Prostate gland (tissue), 2 donors: ENCODE measurements at regions not wholly inside any gene's neighbourhood (a gene's known extent, or its start where the extent isn't known, plus 50 kb on each side); places are given as distances from the start of the nearest gene placed in this dataset.

Experiments used
- DNase-seq: peaks from one replicate; pipeline ENCODE4 v3.0.0-alpha.2; 2019; ENCODE audit warnings: low spot score
- H3K27ac ChIP-seq, 2 donors: fragments of 200-600 bp; sonication (generic); 2 replicates each; pipeline ENCODE4 v1.5.1; 2017 to 2019
- H3K27me3 ChIP-seq: fragments of 200-600 bp; sonication (generic); replicated peaks from 2 replicates; pipeline ENCODE4 v1.5.1; 2019; ENCODE audit not compliant: insufficient read depth
- H3K36me3 ChIP-seq, 2 donors: fragments of 200-600 bp; sonication (generic); 1 replicate in 1 of 2; 2 replicates in 1 of 2; pipeline versions ENCODE4 v1.5.1 to v1.8.1; 2017 to 2019
- H3K4me1 ChIP-seq: fragments of 200-600 bp; sonication (generic); replicated peaks from 2 replicates; pipeline ENCODE4 v1.5.1; 2019
- H3K4me3 ChIP-seq, 2 donors: fragments of 200-600 bp; sonication (generic); 2 replicates each; pipeline ENCODE4 v1.5.1; 2017 to 2019
- H3K9me3 ChIP-seq: fragments of 200-600 bp; sonication (generic); 2 replicates; pipeline ENCODE4 v1.5.1; 2017
- POLR2A ChIP-seq: fragments of 450-650 bp; IDR thresholded peaks from one replicate; pipeline ENCODE4 v1.6.1; 2016; ENCODE audit warnings: antibody characterized with exemption, mild to moderate bottlenecking
- POLR2AphosphoS5 ChIP-seq: sonication (generic); formaldehyde crosslinking; IDR thresholded peaks from one replicate; pipeline ENCODE4 v1.6.1; 2017; ENCODE audit warnings: antibody characterized with exemption
- WGBS: methylation state at CpG from one replicate; pipeline ENCODE4 v1.1.5; 2018; 5-methylcytosine and 5-hydroxymethylcytosine counted together
- intact Hi-C: fragments of 100-400 bp; cut with DNase I; formaldehyde crosslinking; loops from one replicate; pipeline ENCODE4 v1.14.2; 2022
- TF ChIP-seq, protein P1 (sequence below), 4 experiments: fragments of 200-600 bp in 2 of 4; fragments of 450-650 bp in 2 of 4; sonication (generic) in 2 of 4; IDR thresholded peaks; 1 replicate in 3 of 4; 2 replicates in 1 of 4; pipeline ENCODE4 v1.5.1; 2016 to 2019; ENCODE audit warnings: antibody characterized with exemption in 4 of 4, mild to moderate bottlenecking in 2 of 4, moderate library complexity in 2 of 4

DNA sequence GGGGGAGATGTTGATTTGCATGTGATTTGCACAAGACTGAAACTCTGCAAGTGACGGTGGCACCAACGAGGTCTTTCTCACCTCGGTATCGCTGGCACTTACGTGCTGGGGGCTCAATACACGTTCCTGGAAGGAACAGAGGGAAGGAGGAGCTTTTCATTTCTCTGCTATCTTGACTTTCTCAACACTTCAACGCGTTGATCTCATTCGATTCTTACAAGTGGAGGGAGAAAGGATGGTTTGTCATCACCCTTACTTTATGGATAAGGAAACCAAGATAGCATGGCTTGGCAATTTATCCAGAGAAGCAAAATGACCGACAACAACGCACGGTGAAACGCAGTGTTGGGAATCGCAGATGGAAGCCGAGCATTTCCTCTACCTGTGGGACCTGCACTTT is 87.3 kb upstream of the RFLNA start:
- Histone ChIP-seq H3K27me3 (no peaks in the 10 kb centered on the region), H3K36me3 (no peaks in the 10 kb centered on the region), H3K4me1 (no peaks in the 10 kb centered on the region), H3K4me3 (no peak overlapping the region), H3K9me3 (no peaks in the 10 kb centered on the region), H3K27ac (no peak overlapping the region)
- no peak for DNase-seq
- WGBS = 80% methylated on average over 15 of the region's 15 CpGs
- TF ChIP-seq, protein P1, sequence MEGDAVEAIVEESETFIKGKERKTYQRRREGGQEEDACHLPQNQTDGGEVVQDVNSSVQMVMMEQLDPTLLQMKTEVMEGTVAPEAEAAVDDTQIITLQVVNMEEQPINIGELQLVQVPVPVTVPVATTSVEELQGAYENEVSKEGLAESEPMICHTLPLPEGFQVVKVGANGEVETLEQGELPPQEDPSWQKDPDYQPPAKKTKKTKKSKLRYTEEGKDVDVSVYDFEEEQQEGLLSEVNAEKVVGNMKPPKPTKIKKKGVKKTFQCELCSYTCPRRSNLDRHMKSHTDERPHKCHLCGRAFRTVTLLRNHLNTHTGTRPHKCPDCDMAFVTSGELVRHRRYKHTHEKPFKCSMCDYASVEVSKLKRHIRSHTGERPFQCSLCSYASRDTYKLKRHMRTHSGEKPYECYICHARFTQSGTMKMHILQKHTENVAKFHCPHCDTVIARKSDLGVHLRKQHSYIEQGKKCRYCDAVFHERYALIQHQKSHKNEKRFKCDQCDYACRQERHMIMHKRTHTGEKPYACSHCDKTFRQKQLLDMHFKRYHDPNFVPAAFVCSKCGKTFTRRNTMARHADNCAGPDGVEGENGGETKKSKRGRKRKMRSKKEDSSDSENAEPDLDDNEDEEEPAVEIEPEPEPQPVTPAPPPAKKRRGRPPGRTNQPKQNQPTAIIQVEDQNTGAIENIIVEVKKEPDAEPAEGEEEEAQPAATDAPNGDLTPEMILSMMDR (IDR thresholded peaks at IDR 0.05) = no peak
- TF ChIP-seq POLR2A = no peak
- no peak for TF ChIP-seq POLR2AphosphoS5
- intact Hi-C loops = no loop called here

DNA sequence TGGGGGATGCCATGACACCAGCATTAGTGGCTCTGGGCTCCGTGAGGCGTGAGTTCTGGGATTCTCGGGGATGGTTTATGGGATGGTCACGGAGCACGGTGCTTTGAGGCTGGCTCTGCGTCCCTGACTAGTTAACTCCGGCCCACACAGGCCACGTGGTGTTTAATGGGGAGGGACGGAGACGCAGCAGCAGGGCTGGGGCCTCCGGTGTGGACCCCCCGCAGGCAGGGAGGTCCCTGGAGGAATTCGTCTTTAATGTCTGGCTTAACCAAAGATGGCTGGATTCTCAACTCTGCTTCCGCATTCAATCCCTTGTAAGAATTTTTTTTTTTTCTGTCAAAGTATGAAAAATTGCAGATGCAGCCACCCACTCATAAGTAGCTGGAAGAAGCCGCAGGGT is 86.4 kb upstream of the RFLNA start:
- Histone ChIP-seq H3K27ac (no peak overlapping the region), H3K27me3 (no peaks in the 10 kb centered on the region), H3K9me3 (no peaks in the 10 kb centered on the region), H3K36me3 (no peaks in the 10 kb centered on the region), H3K4me3 (no peak overlapping the region), H3K4me1 (no peaks in the 10 kb centered on the region)
- intact Hi-C loops = no loop called here
- 82% methylated on average over 15 of the region's 15 CpGs for WGBS
- no peak for TF ChIP-seq POLR2AphosphoS5
- TF ChIP-seq POLR2A = no peak
- TF ChIP-seq, protein P1 (IDR thresholded peaks at IDR 0.05) = no peak
- DNase-seq = no peak

DNA sequence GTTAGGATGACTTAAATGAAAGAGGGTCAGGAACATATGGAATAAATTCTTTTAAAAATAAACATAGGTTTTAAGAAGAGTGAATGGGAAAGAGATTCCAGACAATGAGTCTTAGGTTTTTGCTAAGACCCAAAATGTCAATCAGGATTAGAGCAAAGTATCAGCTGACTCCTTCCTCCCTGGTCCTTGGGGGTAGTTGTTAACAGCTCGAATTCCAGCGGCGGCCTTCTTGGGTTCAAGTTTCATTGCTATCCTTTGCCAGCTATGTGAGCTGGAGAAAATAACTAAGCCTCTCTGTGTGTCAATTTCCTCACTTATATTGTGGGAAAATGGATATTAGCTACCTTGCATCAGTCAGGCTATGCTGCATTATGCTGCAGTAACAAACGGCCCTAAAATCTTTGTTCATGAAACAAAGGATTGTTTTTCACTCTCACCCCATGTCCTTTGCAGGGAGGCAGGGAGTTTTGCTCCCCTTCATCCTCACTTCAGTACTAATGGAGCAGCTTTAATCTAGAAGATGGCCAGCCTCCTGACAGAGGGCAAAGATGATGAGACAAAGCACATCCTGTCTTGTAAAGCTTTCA is 83.8 kb upstream of the RFLNA start:
- Histone ChIP-seq H3K27me3 (no peaks in the 10 kb centered on the region), H3K36me3 (no peaks in the 10 kb centered on the region), H3K27ac (no peak overlapping the region), H3K9me3 (no peaks in the 10 kb centered on the region), H3K4me3 (no peak overlapping the region), H3K4me1 (no peaks in the 10 kb centered on the region)
- TF ChIP-seq POLR2AphosphoS5 (no peak), POLR2A (no peak)
- TF ChIP-seq, protein P1 (IDR thresholded peaks at IDR 0.05) = no peak
- intact Hi-C loops = no loop called here
- DNase-seq = no peak
- 89% methylated on average over 4 of the region's 4 CpGs for WGBS

DNA sequence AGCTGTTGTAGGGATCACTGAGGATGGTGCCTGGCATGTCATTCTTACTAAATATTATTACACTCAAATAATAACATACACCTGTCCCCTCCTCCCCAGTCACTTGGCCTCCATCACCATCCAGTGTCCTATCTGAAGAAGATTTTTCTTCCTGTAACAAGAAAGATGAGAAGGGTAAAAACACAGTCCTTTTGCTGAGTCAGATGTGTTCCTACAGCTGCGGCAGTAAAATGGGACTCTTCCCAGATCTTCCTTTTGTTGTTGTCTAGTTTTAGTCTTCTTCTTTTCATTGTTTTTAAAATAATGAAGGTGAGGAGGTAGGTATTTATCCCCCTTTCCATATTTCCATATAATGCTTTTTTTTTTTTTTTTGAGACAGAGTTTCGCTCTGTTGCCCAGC is 83.1 kb upstream of the RFLNA start:
- Histone ChIP-seq H3K36me3 (no peaks in the 10 kb centered on the region), H3K4me1 (no peaks in the 10 kb centered on the region), H3K4me3 (no peak overlapping the region), H3K27me3 (no peaks in the 10 kb centered on the region), H3K9me3 (no peaks in the 10 kb centered on the region), H3K27ac (no peak overlapping the region)
- no peak for TF ChIP-seq POLR2A
- TF ChIP-seq POLR2AphosphoS5 = no peak
- TF ChIP-seq, protein P1 (IDR thresholded peaks at IDR 0.05) = no peak
- intact Hi-C loops = no loop called here
- DNase-seq = no peak
- 95% methylated on average over 2 of the region's 2 CpGs for WGBS

DNA sequence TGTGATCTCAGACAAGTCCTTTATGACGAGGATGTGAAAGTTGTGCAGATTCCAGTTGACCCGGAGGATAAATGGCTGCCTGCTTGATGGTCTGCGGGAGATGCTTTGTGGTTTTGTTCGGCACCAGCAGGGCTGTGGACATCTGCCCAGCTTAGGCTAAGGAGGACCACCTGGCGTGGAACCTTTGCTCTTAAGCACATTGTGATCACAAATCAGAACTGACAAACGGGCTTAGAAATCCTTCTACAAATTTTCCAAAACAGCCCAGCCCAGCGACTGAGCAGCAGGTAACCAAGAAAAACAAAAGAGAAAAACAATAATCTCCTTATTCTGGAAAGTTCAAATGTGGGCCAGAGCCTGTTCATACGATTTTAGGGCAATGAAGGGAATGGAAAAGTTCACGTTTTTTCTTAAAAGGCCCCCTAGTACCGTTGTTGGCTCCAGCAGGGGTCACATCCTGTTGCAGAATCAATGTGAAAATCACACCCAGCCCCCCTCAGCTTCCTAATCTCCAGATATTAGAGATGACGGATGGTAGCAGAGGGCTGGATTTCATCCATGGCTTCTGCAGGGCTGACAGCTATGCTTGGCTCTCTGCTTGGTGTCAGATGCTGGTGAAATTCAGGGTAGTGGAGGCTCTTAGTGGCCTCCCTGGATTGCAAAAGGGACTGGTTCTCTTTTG is 81.1 kb upstream of the RFLNA start:
- no peaks in the 10 kb centered on the region for H3K4me1 ChIP-seq
- no peak overlapping the region for H3K27ac ChIP-seq
- intact Hi-C loops = no loop called here
- WGBS = 74% methylated on average over 11 of the region's 11 CpGs
- DNase-seq = no peak
- H3K9me3 ChIP-seq = no peaks in the 10 kb centered on the region
- H3K4me3 ChIP-seq = no peak overlapping the region
- TF ChIP-seq POLR2A = no peak
- TF ChIP-seq POLR2AphosphoS5 = no peak
- TF ChIP-seq, protein P1 (IDR thresholded peaks at IDR 0.05) = no peak
- H3K36me3 ChIP-seq = no peaks in the 10 kb centered on the region
- H3K27me3 ChIP-seq = no peaks in the 10 kb centered on the region
